ENCODE measurements at regions not wholly inside any gene's neighbourhood (a gene's known extent, or its start where the extent isn't known, plus 50 kb on each side); places are given as distances from the start of the nearest gene placed in this dataset.

DNA sequence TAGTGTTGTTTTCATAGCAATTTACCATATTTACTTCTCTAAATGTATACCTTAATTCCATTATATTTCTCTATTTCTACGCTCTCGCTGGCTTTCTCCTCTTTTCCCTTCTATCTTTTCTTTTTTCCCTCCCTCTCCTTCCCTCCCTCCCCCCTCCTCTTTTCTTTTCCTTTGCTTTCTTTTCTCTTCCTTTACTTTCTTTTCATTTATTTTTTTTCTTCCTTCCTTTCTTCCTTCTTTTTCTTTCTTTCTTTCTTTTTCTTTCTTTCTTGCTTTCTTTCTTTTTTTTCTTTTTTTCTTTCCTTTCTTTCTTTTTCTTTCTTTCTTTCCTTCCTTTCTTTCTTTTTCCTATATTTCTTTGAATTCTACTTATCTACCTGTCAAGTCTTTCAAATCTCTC, 533.0 kb upstream of the POT1 start:
- dilution Hi-C loops (cut with MboI; ENCODE audit: extremely low pct_ligation_motif_present, low sequenced_read_pairs): no loop called here
- no peaks in the 10 kb centered on the region for H4K20me1 ChIP-seq (ENCODE audit: control insufficient read depth, extremely low read depth, insufficient read depth, low read length)
- H3K9me3 ChIP-seq (ENCODE audit: control insufficient read depth, low read depth, low read length): no peaks in the 10 kb centered on the region
- H3K4me3 ChIP-seq (ENCODE audit: control insufficient read depth in 2 of 3, extremely low read depth in 1 of 3, insufficient read depth in 2 of 3, low read depth in 1 of 3, low read length in 3 of 3): no peak overlapping the region
- no peaks in the 10 kb centered on the region for H3K79me2 ChIP-seq (ENCODE audit: control insufficient read depth, insufficient read depth, low read length)
- H3K9me1 ChIP-seq (ENCODE audit: control insufficient read depth, extremely low read depth, insufficient read depth, low read length): no peaks in the 10 kb centered on the region
- H3K36me3 ChIP-seq (ENCODE audit: control insufficient read depth in 2 of 2, extremely low read depth in 1 of 2, insufficient read depth in 2 of 2, low read length in 2 of 2): no peaks in the 10 kb centered on the region
- H2AFZ ChIP-seq (ENCODE audit: control insufficient read depth, low read length): no peak overlapping the region
- no peak for TF ChIP-seq EZH2 (IDR thresholded peaks at IDR 0.05; ENCODE audit: low read length)
- TF ChIP-seq, protein P1, sequence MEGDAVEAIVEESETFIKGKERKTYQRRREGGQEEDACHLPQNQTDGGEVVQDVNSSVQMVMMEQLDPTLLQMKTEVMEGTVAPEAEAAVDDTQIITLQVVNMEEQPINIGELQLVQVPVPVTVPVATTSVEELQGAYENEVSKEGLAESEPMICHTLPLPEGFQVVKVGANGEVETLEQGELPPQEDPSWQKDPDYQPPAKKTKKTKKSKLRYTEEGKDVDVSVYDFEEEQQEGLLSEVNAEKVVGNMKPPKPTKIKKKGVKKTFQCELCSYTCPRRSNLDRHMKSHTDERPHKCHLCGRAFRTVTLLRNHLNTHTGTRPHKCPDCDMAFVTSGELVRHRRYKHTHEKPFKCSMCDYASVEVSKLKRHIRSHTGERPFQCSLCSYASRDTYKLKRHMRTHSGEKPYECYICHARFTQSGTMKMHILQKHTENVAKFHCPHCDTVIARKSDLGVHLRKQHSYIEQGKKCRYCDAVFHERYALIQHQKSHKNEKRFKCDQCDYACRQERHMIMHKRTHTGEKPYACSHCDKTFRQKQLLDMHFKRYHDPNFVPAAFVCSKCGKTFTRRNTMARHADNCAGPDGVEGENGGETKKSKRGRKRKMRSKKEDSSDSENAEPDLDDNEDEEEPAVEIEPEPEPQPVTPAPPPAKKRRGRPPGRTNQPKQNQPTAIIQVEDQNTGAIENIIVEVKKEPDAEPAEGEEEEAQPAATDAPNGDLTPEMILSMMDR (optimal IDR thresholded peaks at IDR 0.05 in 1 of 3, IDR thresholded peaks at IDR 0.05 in 1 of 3, conservative IDR thresholded peaks at IDR 0.05 in 1 of 3; ENCODE audit: extremely low read depth in 1 of 3, insufficient read depth in 2 of 3, low read length in 3 of 3): no peak
- H3K27me3 ChIP-seq (ENCODE audit: control insufficient read depth, extremely low read depth, insufficient read depth, low read length): no peaks in the 10 kb centered on the region
- H3K27ac ChIP-seq (ENCODE audit: control insufficient read depth, insufficient read depth, low read length): no peak overlapping the region
- H3K9ac ChIP-seq (ENCODE audit: control insufficient read depth, extremely low read depth, insufficient read depth, low read length): no peak overlapping the region
- FAIRE-seq (no peak), DNase-seq (ENCODE audit: low read depth, low spot score) (no peak)
- H3K4me1 ChIP-seq (ENCODE audit: control insufficient read depth, extremely low read depth, insufficient read depth, low read length): no peaks in the 10 kb centered on the region
- no peak overlapping the region for H3K4me2 ChIP-seq (ENCODE audit: control insufficient read depth, extremely low read depth, insufficient read depth, low read depth, low read length)

DNA sequence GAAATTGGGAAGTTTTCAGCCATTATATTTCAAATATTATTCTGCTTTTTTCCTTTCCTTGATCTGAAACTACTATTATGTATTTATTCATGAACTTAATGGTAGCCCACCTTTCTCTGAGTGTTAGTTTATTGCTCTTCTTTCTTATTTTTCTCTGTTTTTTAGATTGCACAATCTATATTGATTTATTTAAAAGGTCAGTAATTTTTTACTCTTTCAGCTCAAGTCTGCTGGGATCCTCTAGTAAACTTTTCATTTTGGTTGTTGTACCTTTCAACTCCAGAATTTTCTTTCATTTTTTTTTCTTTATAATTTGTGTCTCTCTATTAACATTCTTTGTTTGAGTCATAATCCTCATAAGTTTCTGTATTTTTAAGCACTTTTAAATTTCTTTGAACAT, 529.4 kb upstream of the POT1 start:
- Histone ChIP-seq H2AFZ (ENCODE audit: control insufficient read depth, low read length) (no peak overlapping the region), H3K27me3 (ENCODE audit: control insufficient read depth, extremely low read depth, insufficient read depth, low read length) (no peaks in the 10 kb centered on the region), H3K4me3 (ENCODE audit: control insufficient read depth in 2 of 3, extremely low read depth in 1 of 3, insufficient read depth in 2 of 3, low read depth in 1 of 3, low read length in 3 of 3) (no peak overlapping the region), H3K9me3 (ENCODE audit: control insufficient read depth, low read depth, low read length) (no peaks in the 10 kb centered on the region), H4K20me1 (ENCODE audit: control insufficient read depth, extremely low read depth, insufficient read depth, low read length) (no peaks in the 10 kb centered on the region), H3K79me2 (ENCODE audit: control insufficient read depth, insufficient read depth, low read length) (no peaks in the 10 kb centered on the region), H3K9me1 (ENCODE audit: control insufficient read depth, extremely low read depth, insufficient read depth, low read length) (no peaks in the 10 kb centered on the region), H3K4me1 (ENCODE audit: control insufficient read depth, extremely low read depth, insufficient read depth, low read length) (no peaks in the 10 kb centered on the region), H3K27ac (ENCODE audit: control insufficient read depth, insufficient read depth, low read length) (no peak overlapping the region), H3K4me2 (ENCODE audit: control insufficient read depth, extremely low read depth, insufficient read depth, low read depth, low read length) (no peak overlapping the region), H3K36me3 (ENCODE audit: control insufficient read depth in 2 of 2, extremely low read depth in 1 of 2, insufficient read depth in 2 of 2, low read length in 2 of 2) (no peaks in the 10 kb centered on the region), H3K9ac (ENCODE audit: control insufficient read depth, extremely low read depth, insufficient read depth, low read length) (no peak overlapping the region)
- DNase-seq (ENCODE audit: low read depth, low spot score) (no peak), FAIRE-seq (no peak)
- dilution Hi-C loops (cut with MboI; ENCODE audit: extremely low pct_ligation_motif_present, low sequenced_read_pairs): no loop called here
- TF ChIP-seq EZH2 (IDR thresholded peaks at IDR 0.05; ENCODE audit: low read length): no peak
- TF ChIP-seq, protein P1 (optimal IDR thresholded peaks at IDR 0.05 in 1 of 3, IDR thresholded peaks at IDR 0.05 in 1 of 3, conservative IDR thresholded peaks at IDR 0.05 in 1 of 3; ENCODE audit: extremely low read depth in 1 of 3, insufficient read depth in 2 of 3, low read length in 3 of 3): no peak

Measured in keratinocyte (primary cell).